Activated T-cell treated with anti-CD3 and anti-CD28 coated beads, Interleukin-2, amount 50 U/mL, for 4 hours (primary cell): ENCODE measurements at regions not wholly inside any gene's neighbourhood (a gene's known extent, or its start where the extent isn't known, plus 50 kb on each side); places are given as distances from the start of the nearest gene placed in this dataset.
"Not testable (repeated sequence)": the region's sequence is repeated elsewhere in the genome, so short reads cannot be mapped to it uniquely, and the experiment has no call there.

Source experiments
- ATAC-seq, 2 donors: fragments of 200-7000 bp; cut with Tn5 transposase; one replicate each; pipeline ENCODE4 v1.10.0; 2021
- DNase-seq: peaks from one replicate; pipeline ENCODE4 v3.0.0-alpha.2; 2020
- H3K27me3 Mint-ChIP-seq: one replicate; pipeline ENCODE4 v1.8.0; 2021; ENCODE audit warnings: low read depth, mixed read lengths
- H3K36me3 Mint-ChIP-seq: one replicate; pipeline ENCODE4 v1.8.0; 2022; ENCODE audit warnings: mixed read lengths; ENCODE audit not compliant: insufficient read depth
- H3K4me1 Mint-ChIP-seq: one replicate; pipeline ENCODE4 v1.8.0; 2021; ENCODE audit warnings: low read depth, mixed read lengths
- H3K4me3 Mint-ChIP-seq: one replicate; pipeline ENCODE4 v1.8.0; 2021; ENCODE audit warnings: mild to moderate bottlenecking, moderate library complexity, mixed read lengths
- H3K9me3 Mint-ChIP-seq: one replicate; pipeline ENCODE4 v1.8.0; 2021; ENCODE audit warnings: mixed read lengths

- Mint-ChIP-seq H3K36me3 (no peaks in the 10 kb centered on the region), H3K4me3 (no peak overlapping the region), H3K4me1 (no peaks in the 10 kb centered on the region), H3K27me3 (no peaks in the 10 kb centered on the region), H3K9me3 (no peaks in the 10 kb centered on the region)
- ATAC-seq: no peak
- no peak for DNase-seq
Measured at GRCh38 chr3:157912514-157913451, 193.4 kb downstream of the SHOX2 start.

- ATAC-seq (no peak), DNase-seq (no peak)
- no peak overlapping the region for H3K4me3 Mint-ChIP-seq
- peaks cover 20% of the 10 kb centered on the region for H3K9me3 Mint-ChIP-seq
- H3K4me1 Mint-ChIP-seq: no peaks in the 10 kb centered on the region
- no peaks in the 10 kb centered on the region for H3K27me3 Mint-ChIP-seq
- H3K36me3 Mint-ChIP-seq: no peaks in the 10 kb centered on the region
Measured at GRCh38 chr3:157906627-157907026, 199.6 kb downstream of the SHOX2 start.

DNA sequence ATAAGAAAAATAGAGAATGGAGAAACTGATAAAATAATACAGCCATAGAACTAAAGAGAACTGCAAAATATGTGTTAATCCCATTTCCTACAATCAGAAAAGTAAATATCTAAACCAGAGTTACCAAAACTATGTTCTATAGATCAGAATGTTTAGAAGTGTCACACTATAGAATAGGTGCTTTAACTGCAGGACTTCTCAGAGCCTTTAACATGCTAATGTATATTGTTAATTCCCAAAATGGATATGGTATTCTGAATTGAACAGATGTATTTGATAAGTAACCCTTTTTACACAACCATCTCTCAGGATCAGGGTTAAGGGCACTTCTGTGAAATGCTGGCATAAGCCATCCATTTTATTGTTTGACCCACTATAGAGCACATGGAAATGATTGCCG, 200.3 kb downstream of the SHOX2 start:
- H3K4me3 Mint-ChIP-seq: no peak overlapping the region
- H3K9me3 Mint-ChIP-seq: peaks cover 20% of the 10 kb centered on the region
- no peaks in the 10 kb centered on the region for H3K36me3 Mint-ChIP-seq
- ATAC-seq (no peak), DNase-seq (no peak)
- no peaks in the 10 kb centered on the region for H3K4me1 Mint-ChIP-seq
- no peaks in the 10 kb centered on the region for H3K27me3 Mint-ChIP-seq

DNA sequence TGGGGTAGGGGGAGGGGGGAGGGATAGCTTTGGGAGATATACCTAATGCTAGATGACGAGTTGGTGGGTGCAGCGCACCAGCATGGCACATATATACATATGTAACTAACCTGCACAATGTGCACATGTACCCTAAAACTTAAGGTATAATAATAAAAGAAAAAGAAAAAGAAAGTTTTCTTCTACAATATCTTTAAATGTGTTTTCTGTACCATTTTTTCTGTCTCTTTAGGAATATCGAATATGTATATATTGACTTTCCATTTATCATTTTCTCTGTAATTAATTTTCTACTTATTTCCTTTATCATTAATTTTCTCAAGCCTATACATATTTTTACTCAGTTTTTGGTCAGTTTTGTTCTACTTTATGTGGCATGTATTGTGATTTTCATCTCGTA, 203.5 kb downstream of the SHOX2 start:
- H3K9me3 Mint-ChIP-seq: peaks cover 20% of the 10 kb centered on the region
- ATAC-seq, H3K27me3 Mint-ChIP-seq, H3K4me3 Mint-ChIP-seq, H3K36me3 Mint-ChIP-seq, H3K4me1 Mint-ChIP-seq, DNase-seq: not testable (repeated sequence)

GRCh38 chr3:157888040-157888439, 218.2 kb downstream of the SHOX2 start:
- H3K27me3 Mint-ChIP-seq: no peaks in the 10 kb centered on the region
- H3K4me1 Mint-ChIP-seq: no peaks in the 10 kb centered on the region
- ATAC-seq: no peak
- H3K4me3 Mint-ChIP-seq: no peak overlapping the region
- no peaks in the 10 kb centered on the region for H3K36me3 Mint-ChIP-seq
- no peak for DNase-seq
- H3K9me3 Mint-ChIP-seq: no peaks in the 10 kb centered on the region

DNA sequence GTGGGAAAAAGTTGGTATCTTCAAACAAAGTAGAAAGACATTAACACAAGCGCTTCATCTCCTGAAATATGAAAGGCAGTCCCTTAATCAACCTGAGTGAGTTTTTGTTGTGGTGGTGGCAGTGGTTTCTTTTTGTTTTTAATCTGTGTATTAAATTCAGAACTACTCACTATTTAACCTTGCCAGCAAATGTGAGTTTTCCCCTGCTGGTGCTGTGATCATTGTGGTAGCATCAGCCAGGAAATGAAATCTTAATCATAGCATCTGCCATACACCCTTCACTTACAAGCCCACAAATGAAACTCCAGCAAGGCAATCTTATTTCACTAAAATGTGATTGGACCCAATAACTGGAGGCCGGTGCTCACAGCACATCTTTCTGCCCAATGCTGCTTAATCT, 229.7 kb downstream of the SHOX2 start:
- ATAC-seq (no peak), DNase-seq (no peak)
- Mint-ChIP-seq H3K36me3 (no peaks in the 10 kb centered on the region), H3K4me1 (no peaks in the 10 kb centered on the region), H3K4me3 (no peak overlapping the region), H3K27me3 (no peaks in the 10 kb centered on the region), H3K9me3 (peaks cover 4% of the 10 kb centered on the region)

- Mint-ChIP-seq H3K36me3 (no peaks in the 10 kb centered on the region), H3K4me1 (no peaks in the 10 kb centered on the region), H3K4me3 (no peak overlapping the region), H3K9me3 (no peaks in the 10 kb centered on the region), H3K27me3 (no peaks in the 10 kb centered on the region)
- ATAC-seq (no peak), DNase-seq (no peak)
Measured at GRCh38 chr3:157872902-157873301, 233.3 kb downstream of the SHOX2 start.

DNA sequence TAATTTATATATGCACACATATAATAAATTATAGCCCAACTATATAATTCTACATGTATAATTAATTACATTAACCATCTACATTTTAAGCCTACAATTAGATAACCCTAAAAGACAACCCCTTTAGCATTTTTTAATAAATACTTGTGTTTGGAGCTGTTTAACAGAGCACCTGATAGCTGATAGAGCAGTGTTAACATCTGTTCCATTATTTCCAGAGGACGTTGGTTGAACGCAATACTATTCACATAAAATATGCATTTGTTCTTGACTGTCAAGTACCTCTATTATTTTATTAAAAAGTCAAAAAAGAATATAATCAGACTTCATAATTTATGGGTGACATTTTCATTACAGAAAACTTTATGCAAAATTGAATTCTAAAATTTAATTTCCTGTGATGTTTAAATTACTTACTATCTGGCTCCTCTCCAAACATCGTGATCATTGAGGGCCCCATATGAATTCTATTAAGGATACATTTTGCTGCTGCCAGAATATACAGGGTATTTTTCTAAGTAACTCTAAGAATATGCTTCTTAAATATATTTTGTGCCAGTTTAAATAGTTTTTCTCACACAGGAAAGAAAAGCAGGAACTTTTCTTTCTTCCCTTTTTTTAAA, 234.3 kb downstream of the SHOX2 start:
- DNase-seq: no peak
- no peaks in the 10 kb centered on the region for H3K36me3 Mint-ChIP-seq
- ATAC-seq: no peak
- no peaks in the 10 kb centered on the region for H3K9me3 Mint-ChIP-seq
- H3K27me3 Mint-ChIP-seq: no peaks in the 10 kb centered on the region
- no peaks in the 10 kb centered on the region for H3K4me1 Mint-ChIP-seq
- H3K4me3 Mint-ChIP-seq: no peak overlapping the region

GRCh38 chr3:157871248-157871647, 235.0 kb downstream of the SHOX2 start:
- Mint-ChIP-seq H3K9me3 (no peaks in the 10 kb centered on the region), H3K36me3 (no peaks in the 10 kb centered on the region), H3K4me3 (no peak overlapping the region), H3K4me1 (no peaks in the 10 kb centered on the region), H3K27me3 (no peaks in the 10 kb centered on the region)
- ATAC-seq: no peak
- DNase-seq: no peak

- Mint-ChIP-seq H3K4me3 (no peak overlapping the region), H3K9me3 (no peaks in the 10 kb centered on the region), H3K36me3 (no peaks in the 10 kb centered on the region), H3K4me1 (no peaks in the 10 kb centered on the region), H3K27me3 (no peaks in the 10 kb centered on the region)
- ATAC-seq (no peak), DNase-seq (no peak)
Measured at GRCh38 chr3:157868946-157869345, 237.3 kb downstream of the SHOX2 start.

- no peaks in the 10 kb centered on the region for H3K9me3 Mint-ChIP-seq
- DNase-seq (no peak), ATAC-seq (no peak)
- no peaks in the 10 kb centered on the region for H3K27me3 Mint-ChIP-seq
- no peaks in the 10 kb centered on the region for H3K36me3 Mint-ChIP-seq
- H3K4me1 Mint-ChIP-seq: no peaks in the 10 kb centered on the region
- H3K4me3 Mint-ChIP-seq: no peak overlapping the region
Measured at GRCh38 chr3:157868196-157868595, 238.0 kb downstream of the SHOX2 start.

DNA sequence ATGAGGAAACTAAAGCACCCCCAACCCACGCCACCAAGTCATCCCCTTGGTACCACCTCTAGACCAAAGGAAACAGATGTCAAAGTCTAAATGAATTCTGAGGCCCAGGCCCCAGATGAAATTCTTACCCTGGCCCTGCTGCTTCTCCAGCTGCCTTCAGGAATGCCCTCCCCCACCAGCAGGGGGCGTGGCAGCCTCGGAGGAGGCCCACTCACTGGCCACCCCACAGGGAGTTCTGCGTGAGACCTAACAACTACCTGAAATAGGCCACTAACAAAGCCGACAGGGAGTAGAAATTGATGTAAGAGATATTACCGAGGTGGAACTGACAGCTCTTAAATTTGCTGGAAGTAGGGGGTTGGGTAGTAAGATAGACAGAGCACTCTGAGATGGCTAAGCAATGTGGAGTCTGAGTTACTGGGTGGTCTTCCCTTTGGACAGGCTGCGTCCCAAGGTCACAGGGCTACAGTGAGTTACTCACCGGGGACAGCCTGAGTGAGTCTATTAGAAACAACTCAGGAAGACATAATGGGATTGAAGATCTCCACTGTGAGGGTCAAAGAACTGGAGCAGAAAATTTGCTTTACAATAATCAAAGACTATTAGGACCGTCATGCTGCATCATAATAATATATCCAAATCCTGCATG, 240.7 kb downstream of the SHOX2 start:
- Mint-ChIP-seq H3K36me3 (no peaks in the 10 kb centered on the region), H3K9me3 (no peaks in the 10 kb centered on the region), H3K27me3 (no peaks in the 10 kb centered on the region), H3K4me1 (no peaks in the 10 kb centered on the region), H3K4me3 (no peak overlapping the region)
- DNase-seq (peak; percentile 9), ATAC-seq (peak in 1 of 2 donors; percentile 43)

DNA sequence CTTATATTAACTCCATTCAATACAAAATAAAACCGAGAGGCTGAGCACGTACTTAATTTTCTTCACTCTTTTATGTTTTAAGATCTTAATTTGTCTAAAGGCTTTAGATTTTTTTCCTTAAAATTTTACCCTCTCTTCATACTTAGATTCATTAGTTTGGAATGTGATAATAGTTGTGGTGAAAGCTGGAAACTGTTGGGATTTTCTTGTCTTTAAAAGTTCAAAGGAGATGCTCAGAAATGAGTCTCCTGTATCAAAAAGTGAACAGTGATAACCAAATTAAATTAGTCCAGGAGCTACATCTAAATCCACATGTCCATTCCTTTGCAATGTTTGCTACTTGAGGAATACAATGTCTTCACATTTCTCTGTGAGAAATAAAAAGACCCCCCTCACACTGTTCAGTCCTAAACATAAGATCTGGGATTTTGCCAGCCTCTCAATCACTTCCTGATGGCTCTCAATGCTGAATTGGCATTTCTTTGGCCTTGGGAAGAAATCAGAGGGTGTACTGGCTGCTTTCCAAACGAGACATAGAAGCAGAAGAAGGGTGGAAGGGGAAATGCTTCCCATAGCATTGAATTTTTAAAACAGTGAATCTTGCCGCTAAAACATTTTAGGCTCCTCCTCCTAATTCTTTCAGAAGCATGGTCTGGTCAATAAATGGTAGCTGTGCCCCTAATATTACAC, 245.0 kb downstream of the SHOX2 start:
- no peak for ATAC-seq
- no peak for DNase-seq
- Mint-ChIP-seq H3K9me3 (no peaks in the 10 kb centered on the region), H3K36me3 (no peaks in the 10 kb centered on the region), H3K27me3 (no peaks in the 10 kb centered on the region), H3K4me1 (no peaks in the 10 kb centered on the region), H3K4me3 (no peak overlapping the region)

DNA sequence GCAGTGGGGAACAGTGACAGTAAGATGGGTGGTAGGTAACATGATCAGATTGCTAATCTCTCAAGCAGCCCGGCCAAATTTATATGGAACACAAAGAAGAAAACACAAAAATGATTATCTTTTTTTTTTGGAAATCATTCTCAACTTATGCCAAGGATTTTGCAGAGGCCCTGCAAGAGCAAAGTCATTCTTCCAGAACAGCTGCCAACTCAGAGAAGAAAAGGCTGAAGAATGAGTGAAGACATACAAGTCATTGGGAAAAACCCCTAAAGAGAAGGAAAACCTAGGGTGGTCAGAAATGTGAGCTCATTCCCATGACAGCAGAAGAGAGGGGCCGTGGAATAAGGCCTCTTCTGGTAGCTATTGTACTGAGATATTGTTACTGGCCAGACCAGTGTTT, 246.7 kb downstream of the SHOX2 start:
- H3K36me3 Mint-ChIP-seq: no peaks in the 10 kb centered on the region
- no peak for ATAC-seq
- no peaks in the 10 kb centered on the region for H3K9me3 Mint-ChIP-seq
- DNase-seq: no peak
- H3K27me3 Mint-ChIP-seq: no peaks in the 10 kb centered on the region
- H3K4me1 Mint-ChIP-seq: no peaks in the 10 kb centered on the region
- H3K4me3 Mint-ChIP-seq: no peak overlapping the region
